Type B pancreatic cell (in vitro differentiated cells): ENCODE measurements at regions not wholly inside any gene's neighbourhood (a gene's known extent, or its start where the extent isn't known, plus 50 kb on each side); places are given as distances from the start of the nearest gene placed in this dataset.

Source experiments
- DNase-seq: peaks from one replicate; pipeline ENCODE4 v3.0.0; 2021; ENCODE audit warnings: mixed read lengths; ENCODE audit not compliant: unreplicated experiment; ENCODE audit errors: extremely low spot score
- H3K27ac Mint-ChIP-seq: 2 replicates; pipeline ENCODE4 v1.8.0; 2021; ENCODE audit warnings: mild to moderate bottlenecking, mixed read lengths
- H3K27me3 Mint-ChIP-seq: 2 replicates; pipeline ENCODE4 v1.8.0; 2021; ENCODE audit warnings: mixed read lengths
- H3K36me3 Mint-ChIP-seq: 2 replicates; pipeline ENCODE4 v1.8.0; 2021; ENCODE audit warnings: mixed read lengths
- H3K4me1 Mint-ChIP-seq: one replicate; pipeline ENCODE4 v1.8.0; 2021; ENCODE audit warnings: mixed read lengths; ENCODE audit not compliant: unreplicated experiment
- H3K4me3 Mint-ChIP-seq: 2 replicates; pipeline ENCODE4 v1.8.0; 2021; ENCODE audit warnings: mild to moderate bottlenecking, mixed read lengths
- H3K9me3 Mint-ChIP-seq: 2 replicates; pipeline ENCODE4 v1.8.0; 2021; ENCODE audit warnings: mixed read lengths
- CTCF ChIP-seq: fragments of 200-600 bp; sonication (generic); conservative IDR thresholded peaks from 2 replicates; pipeline ENCODE4 v1.5.0; 2021; ENCODE audit warnings: antibody characterized with exemption, mild to moderate bottlenecking

- DNase-seq, result no peak
- H3K4me1 Mint-ChIP-seq, result peaks cover 1% of the 10 kb centered on the region
- H3K27me3 Mint-ChIP-seq, result no peaks in the 10 kb centered on the region
- no peaks in the 10 kb centered on the region for H3K9me3 Mint-ChIP-seq
- TF ChIP-seq CTCF, result no peak
- H3K27ac Mint-ChIP-seq, result no peak overlapping the region
- H3K4me3 Mint-ChIP-seq, result no peak overlapping the region
- no peaks in the 10 kb centered on the region for H3K36me3 Mint-ChIP-seq
Observed at GRCh38 chr16:13426736-13427135, 493.2 kb upstream of the ERCC4 start.

GRCh38 chr16:13427943-13428342 lies 492.0 kb upstream of the ERCC4 start:
- no peaks in the 10 kb centered on the region for H3K27me3 Mint-ChIP-seq
- no peaks in the 10 kb centered on the region for H3K36me3 Mint-ChIP-seq
- H3K9me3 Mint-ChIP-seq, result no peaks in the 10 kb centered on the region
- H3K4me3 Mint-ChIP-seq, result no peak overlapping the region
- no peak for TF ChIP-seq CTCF
- H3K4me1 Mint-ChIP-seq, result no peaks in the 10 kb centered on the region
- no peak overlapping the region for H3K27ac Mint-ChIP-seq
- no peak for DNase-seq

GRCh38 chr16:13429416-13429815 lies 490.5 kb upstream of the ERCC4 start:
- H3K27ac Mint-ChIP-seq, result no peak overlapping the region

DNA sequence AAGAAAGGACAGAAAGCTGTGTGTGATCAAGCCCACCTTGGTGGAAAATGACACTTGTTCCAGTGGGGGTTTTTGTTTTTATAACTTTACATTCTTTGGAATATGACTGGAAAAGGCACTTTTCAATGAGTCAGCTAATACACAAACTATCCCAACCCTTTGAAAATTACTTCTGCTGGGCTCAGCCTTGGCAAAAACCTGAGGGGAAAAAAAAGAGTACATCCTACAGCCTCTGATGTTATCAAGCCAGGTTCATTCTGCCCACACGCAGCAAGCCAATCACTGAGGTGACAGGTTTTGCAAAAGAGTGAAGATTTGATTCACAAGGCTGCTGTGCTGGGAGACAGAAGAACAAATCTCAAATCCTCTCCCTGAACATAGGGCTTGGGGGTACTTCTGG lies 484.5 kb upstream of the ERCC4 start:
- Mint-ChIP-seq H3K27ac (no peak overlapping the region), H3K4me1 (peaks cover 35% of the 10 kb centered on the region), H3K36me3 (no peaks in the 10 kb centered on the region), H3K4me3 (no peak overlapping the region), H3K9me3 (peaks cover 13% of the 10 kb centered on the region), H3K27me3 (peaks cover 4% of the 10 kb centered on the region)
- DNase-seq, result no peak
- TF ChIP-seq CTCF, result no peak

More at GRCh38 chr16:13429416-13429815, 490.5 kb upstream of the ERCC4 start:
- Mint-ChIP-seq H3K36me3 (no peaks in the 10 kb centered on the region), H3K27me3 (no peaks in the 10 kb centered on the region), H3K9me3 (no peaks in the 10 kb centered on the region), H3K4me3 (no peak overlapping the region), H3K4me1 (no peaks in the 10 kb centered on the region)
- DNase-seq, result no peak
- no peak for TF ChIP-seq CTCF

GRCh38 chr16:13435873-13436474 lies 484.0 kb upstream of the ERCC4 start:
- no peak for DNase-seq
- no peak for TF ChIP-seq CTCF
- Mint-ChIP-seq H3K36me3 (no peaks in the 10 kb centered on the region), H3K27ac (peak overlapping the region; percentile 7), H3K4me3 (no peak overlapping the region), H3K9me3 (peaks cover 13% of the 10 kb centered on the region), H3K27me3 (peaks cover 4% of the 10 kb centered on the region), H3K4me1 (peaks cover 35% of the 10 kb centered on the region)
